Body of pancreas (tissue), 4 donors: ENCODE measurements at regions not wholly inside any gene's neighbourhood (a gene's known extent, or its start where the extent isn't known, plus 50 kb on each side); places are given as distances from the start of the nearest gene placed in this dataset.

Experiments used
- CTCF ChIP-seq, 7 experiments: fragments of 450-650 bp in 4 of 7; fragments of 200-600 bp in 3 of 7; sonication (generic) in 3 of 7; IDR thresholded peaks; one replicate each; pipeline ENCODE4 v1.5.1; 2016 to 2019; ENCODE audit warnings: antibody characterized with exemption in 7 of 7
- POLR2A ChIP-seq, 3 donors: fragments of 450-650 bp; IDR thresholded peaks; one replicate each; pipeline ENCODE4 v1.6.1; 2016; ENCODE audit warnings: antibody characterized with exemption in 3 of 3, mild to moderate bottlenecking in 2 of 3

- TF ChIP-seq CTCF (IDR thresholded peaks at IDR 0.05), result no peak
- no peak for TF ChIP-seq POLR2A (IDR thresholded peaks at IDR 0.05)
Observed at GRCh38 chr1:29711582-29712283, 475.4 kb downstream of the PTPRU start.
